ENCODE measurements at regions not wholly inside any gene's neighbourhood (a gene's known extent, or its start where the extent isn't known, plus 50 kb on each side); places are given as distances from the start of the nearest gene placed in this dataset.
"Not testable (repeated sequence)": the region's sequence is repeated elsewhere in the genome, so short reads cannot be mapped to it uniquely, and the experiment has no call there.

- DNase-seq (ENCODE audit: low read depth in 1 of 2, low spot score in 1 of 2) = no peak
- no peak overlapping the region for H3K27ac ChIP-seq (replicated peaks)
- no peak overlapping the region for H3K4me3 ChIP-seq (replicated peaks; ENCODE audit: insufficient read depth, low read length)
- TF ChIP-seq, protein P1, sequence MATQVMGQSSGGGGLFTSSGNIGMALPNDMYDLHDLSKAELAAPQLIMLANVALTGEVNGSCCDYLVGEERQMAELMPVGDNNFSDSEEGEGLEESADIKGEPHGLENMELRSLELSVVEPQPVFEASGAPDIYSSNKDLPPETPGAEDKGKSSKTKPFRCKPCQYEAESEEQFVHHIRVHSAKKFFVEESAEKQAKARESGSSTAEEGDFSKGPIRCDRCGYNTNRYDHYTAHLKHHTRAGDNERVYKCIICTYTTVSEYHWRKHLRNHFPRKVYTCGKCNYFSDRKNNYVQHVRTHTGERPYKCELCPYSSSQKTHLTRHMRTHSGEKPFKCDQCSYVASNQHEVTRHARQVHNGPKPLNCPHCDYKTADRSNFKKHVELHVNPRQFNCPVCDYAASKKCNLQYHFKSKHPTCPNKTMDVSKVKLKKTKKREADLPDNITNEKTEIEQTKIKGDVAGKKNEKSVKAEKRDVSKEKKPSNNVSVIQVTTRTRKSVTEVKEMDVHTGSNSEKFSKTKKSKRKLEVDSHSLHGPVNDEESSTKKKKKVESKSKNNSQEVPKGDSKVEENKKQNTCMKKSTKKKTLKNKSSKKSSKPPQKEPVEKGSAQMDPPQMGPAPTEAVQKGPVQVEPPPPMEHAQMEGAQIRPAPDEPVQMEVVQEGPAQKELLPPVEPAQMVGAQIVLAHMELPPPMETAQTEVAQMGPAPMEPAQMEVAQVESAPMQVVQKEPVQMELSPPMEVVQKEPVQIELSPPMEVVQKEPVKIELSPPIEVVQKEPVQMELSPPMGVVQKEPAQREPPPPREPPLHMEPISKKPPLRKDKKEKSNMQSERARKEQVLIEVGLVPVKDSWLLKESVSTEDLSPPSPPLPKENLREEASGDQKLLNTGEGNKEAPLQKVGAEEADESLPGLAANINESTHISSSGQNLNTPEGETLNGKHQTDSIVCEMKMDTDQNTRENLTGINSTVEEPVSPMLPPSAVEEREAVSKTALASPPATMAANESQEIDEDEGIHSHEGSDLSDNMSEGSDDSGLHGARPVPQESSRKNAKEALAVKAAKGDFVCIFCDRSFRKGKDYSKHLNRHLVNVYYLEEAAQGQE (IDR thresholded peaks at IDR 0.05; ENCODE audit: insufficient replicate concordance, low read depth) = no peak
- TF ChIP-seq POLR2AphosphoS5 (IDR thresholded peaks at IDR 0.05; ENCODE audit: low read depth) (no peak), SPI1 (IDR thresholded peaks at IDR 0.05; ENCODE audit: borderline replicate concordance, low read depth) (no peak), GABPA (IDR thresholded peaks at IDR 0.05; ENCODE audit: low read depth) (no peak)
- TF ChIP-seq, protein P2, sequence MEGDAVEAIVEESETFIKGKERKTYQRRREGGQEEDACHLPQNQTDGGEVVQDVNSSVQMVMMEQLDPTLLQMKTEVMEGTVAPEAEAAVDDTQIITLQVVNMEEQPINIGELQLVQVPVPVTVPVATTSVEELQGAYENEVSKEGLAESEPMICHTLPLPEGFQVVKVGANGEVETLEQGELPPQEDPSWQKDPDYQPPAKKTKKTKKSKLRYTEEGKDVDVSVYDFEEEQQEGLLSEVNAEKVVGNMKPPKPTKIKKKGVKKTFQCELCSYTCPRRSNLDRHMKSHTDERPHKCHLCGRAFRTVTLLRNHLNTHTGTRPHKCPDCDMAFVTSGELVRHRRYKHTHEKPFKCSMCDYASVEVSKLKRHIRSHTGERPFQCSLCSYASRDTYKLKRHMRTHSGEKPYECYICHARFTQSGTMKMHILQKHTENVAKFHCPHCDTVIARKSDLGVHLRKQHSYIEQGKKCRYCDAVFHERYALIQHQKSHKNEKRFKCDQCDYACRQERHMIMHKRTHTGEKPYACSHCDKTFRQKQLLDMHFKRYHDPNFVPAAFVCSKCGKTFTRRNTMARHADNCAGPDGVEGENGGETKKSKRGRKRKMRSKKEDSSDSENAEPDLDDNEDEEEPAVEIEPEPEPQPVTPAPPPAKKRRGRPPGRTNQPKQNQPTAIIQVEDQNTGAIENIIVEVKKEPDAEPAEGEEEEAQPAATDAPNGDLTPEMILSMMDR (IDR thresholded peaks at IDR 0.05; ENCODE audit: insufficient read depth, low read length) = no peak
- no peaks in the 10 kb centered on the region for H3K27me3 ChIP-seq (ENCODE audit: insufficient read depth, poor library complexity, severe bottlenecking)
Measured at GRCh38 chr22:44645531-44645930, 56.5 kb upstream of the PRR5 start.

GRCh38 chr22:44645083-44645482, 56.9 kb upstream of the PRR5 start:
- TF ChIP-seq GABPA (IDR thresholded peaks at IDR 0.05; ENCODE audit: low read depth) (no peak), SPI1 (IDR thresholded peaks at IDR 0.05; ENCODE audit: borderline replicate concordance, low read depth) (no peak), POLR2AphosphoS5 (IDR thresholded peaks at IDR 0.05; ENCODE audit: low read depth) (no peak)
- TF ChIP-seq, protein P2 (IDR thresholded peaks at IDR 0.05; ENCODE audit: insufficient read depth, low read length) = no peak
- TF ChIP-seq, protein P1 (IDR thresholded peaks at IDR 0.05; ENCODE audit: insufficient replicate concordance, low read depth) = no peak
- no peaks in the 10 kb centered on the region for H3K27me3 ChIP-seq (ENCODE audit: insufficient read depth, poor library complexity, severe bottlenecking)
- no peak overlapping the region for H3K4me3 ChIP-seq (replicated peaks; ENCODE audit: insufficient read depth, low read length)
- DNase-seq (ENCODE audit: low read depth in 1 of 2, low spot score in 1 of 2) = no peak
- no peak overlapping the region for H3K27ac ChIP-seq (replicated peaks)

GRCh38 chr22:44643526-44644101, 58.4 kb upstream of the PRR5 start:
- H3K27me3 ChIP-seq (ENCODE audit: insufficient read depth, poor library complexity, severe bottlenecking); H3K4me3 ChIP-seq (replicated peaks; ENCODE audit: insufficient read depth, low read length); DNase-seq (ENCODE audit: low read depth in 1 of 2, low spot score in 1 of 2); H3K27ac ChIP-seq (replicated peaks): not testable (repeated sequence)

DNA sequence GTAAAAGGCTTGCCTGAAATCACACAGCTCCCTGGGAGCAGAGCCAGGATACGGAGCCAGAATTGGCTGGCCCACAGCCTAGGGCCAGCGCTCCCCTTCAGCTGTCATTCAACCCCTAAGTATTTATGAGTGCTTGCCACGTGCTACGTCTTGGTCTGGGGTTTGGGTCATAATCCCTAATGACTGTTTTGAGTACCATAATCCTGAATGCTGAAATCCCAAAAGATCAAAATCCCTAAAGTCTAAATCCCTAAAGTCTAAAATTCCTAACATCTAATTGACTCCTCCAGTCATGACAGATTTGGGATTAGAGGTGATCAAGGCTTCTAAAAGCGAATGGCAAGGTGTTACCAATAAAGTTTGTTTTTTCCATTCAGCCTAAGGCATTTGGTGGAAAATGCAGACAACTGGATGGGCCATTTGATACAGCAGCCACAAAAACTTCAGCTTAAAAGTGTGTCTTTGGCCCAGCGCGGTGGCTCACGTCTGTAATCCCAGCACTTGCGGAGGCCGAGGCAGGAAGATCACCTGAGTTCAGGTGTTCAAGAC, 59.8 kb upstream of the PRR5 start:
- Histone ChIP-seq H3K4me3 (replicated peaks; ENCODE audit: insufficient read depth, low read length) (no peak overlapping the region), H3K27ac (replicated peaks) (no peak overlapping the region), H3K27me3 (ENCODE audit: insufficient read depth, poor library complexity, severe bottlenecking) (no peaks in the 10 kb centered on the region)
- TF ChIP-seq SPI1 (IDR thresholded peaks at IDR 0.05; ENCODE audit: borderline replicate concordance, low read depth) (no peak), POLR2AphosphoS5 (IDR thresholded peaks at IDR 0.05; ENCODE audit: low read depth) (no peak), GABPA (IDR thresholded peaks at IDR 0.05; ENCODE audit: low read depth) (no peak)
- TF ChIP-seq, protein P1 (IDR thresholded peaks at IDR 0.05; ENCODE audit: insufficient replicate concordance, low read depth) = no peak
- TF ChIP-seq, protein P2 (IDR thresholded peaks at IDR 0.05; ENCODE audit: insufficient read depth, low read length) = no peak
- no peak for DNase-seq (ENCODE audit: low read depth in 1 of 2, low spot score in 1 of 2)

Measured in HL-60 (cell line).